ENCODE measurements at regions not wholly inside any gene's neighbourhood (a gene's known extent, or its start where the extent isn't known, plus 50 kb on each side); places are given as distances from the start of the nearest gene placed in this dataset.
"Not testable (repeated sequence)": the region's sequence is repeated elsewhere in the genome, so short reads cannot be mapped to it uniquely, and the experiment has no call there.

- DNase-seq (ENCODE audit: low read depth), result no peak
- H3K4me3 ChIP-seq (ENCODE audit: low read depth, low read length), result no peak overlapping the region
Measured at GRCh38 chr13:48874165-48874564, 101.5 kb upstream of the FNDC3A start.

- no peak for DNase-seq (ENCODE audit: low read depth)
- H3K4me3 ChIP-seq (ENCODE audit: low read depth, low read length), result no peak overlapping the region
Measured at GRCh38 chr13:48875047-48875446, 100.7 kb upstream of the FNDC3A start.

GRCh38 chr13:48876289-48876688, 99.4 kb upstream of the FNDC3A start:
- no peak for DNase-seq (ENCODE audit: low read depth)
- no peak overlapping the region for H3K4me3 ChIP-seq (ENCODE audit: low read depth, low read length)

GRCh38 chr13:48879432-48879831, 96.3 kb upstream of the FNDC3A start:
- H3K4me3 ChIP-seq (ENCODE audit: low read depth, low read length), result no peak overlapping the region
- no peak for DNase-seq (ENCODE audit: low read depth)

GRCh38 chr13:48879854-48880253, 95.9 kb upstream of the FNDC3A start:
- no peak for DNase-seq (ENCODE audit: low read depth)
- H3K4me3 ChIP-seq (ENCODE audit: low read depth, low read length), result no peak overlapping the region

- DNase-seq (ENCODE audit: low read depth), result not testable (repeated sequence)
Measured at GRCh38 chr13:48883786-48884185, 91.9 kb upstream of the FNDC3A start.

GRCh38 chr13:48885027-48885395, 90.7 kb upstream of the FNDC3A start:
- no peak overlapping the region for H3K4me3 ChIP-seq (ENCODE audit: low read depth, low read length)
- no peak for DNase-seq (ENCODE audit: low read depth)

More at GRCh38 chr13:48883786-48884185, 91.9 kb upstream of the FNDC3A start:
- not testable (repeated sequence) for H3K4me3 ChIP-seq (ENCODE audit: low read depth, low read length)

- no peak for DNase-seq (ENCODE audit: low read depth)
- no peak overlapping the region for H3K4me3 ChIP-seq (ENCODE audit: low read depth, low read length)
Measured at GRCh38 chr13:48888613-48889012, 87.1 kb upstream of the FNDC3A start.

- no peak overlapping the region for H3K4me3 ChIP-seq (ENCODE audit: low read depth, low read length)
- no peak for DNase-seq (ENCODE audit: low read depth)
Measured at GRCh38 chr13:48890391-48890790, 85.3 kb upstream of the FNDC3A start.

GRCh38 chr13:48891586-48891985, 84.1 kb upstream of the FNDC3A start:
- DNase-seq (ENCODE audit: low read depth), result peak; percentile 80
- H3K4me3 ChIP-seq (ENCODE audit: low read depth, low read length), result no peak overlapping the region

- DNase-seq (ENCODE audit: low read depth), result peak; percentile 91
- H3K4me3 ChIP-seq (ENCODE audit: low read depth, low read length), result no peak overlapping the region
Measured at GRCh38 chr13:48892053-48892687, 83.5 kb upstream of the FNDC3A start.

- no peak for DNase-seq (ENCODE audit: low read depth)
- no peak overlapping the region for H3K4me3 ChIP-seq (ENCODE audit: low read depth, low read length)
Measured at GRCh38 chr13:48892688-48893075, 83.0 kb upstream of the FNDC3A start.

- no peak overlapping the region for H3K4me3 ChIP-seq (ENCODE audit: low read depth, low read length)
- DNase-seq (ENCODE audit: low read depth), result peak; percentile 58
Measured at GRCh38 chr13:48896312-48896711, 79.4 kb upstream of the FNDC3A start.

GRCh38 chr13:48901781-48902180, 73.9 kb upstream of the FNDC3A start:
- DNase-seq (ENCODE audit: low read depth), result no peak
- H3K4me3 ChIP-seq (ENCODE audit: low read depth, low read length), result no peak overlapping the region

- no peak overlapping the region for H3K4me3 ChIP-seq (ENCODE audit: low read depth, low read length)
- peak; percentile 45 for DNase-seq (ENCODE audit: low read depth)
Measured at GRCh38 chr13:48902368-48902767, 73.3 kb upstream of the FNDC3A start.

- DNase-seq (ENCODE audit: low read depth), result no peak
- no peak overlapping the region for H3K4me3 ChIP-seq (ENCODE audit: low read depth, low read length)
Measured at GRCh38 chr13:48904668-48905290, 70.9 kb upstream of the FNDC3A start.

- no peak overlapping the region for H3K4me3 ChIP-seq (ENCODE audit: low read depth, low read length)
- no peak for DNase-seq (ENCODE audit: low read depth)
Measured at GRCh38 chr13:48906200-48906599, 69.5 kb upstream of the FNDC3A start.

GRCh38 chr13:48908381-48909055, 67.2 kb upstream of the FNDC3A start:
- H3K4me3 ChIP-seq (ENCODE audit: low read depth, low read length), result no peak overlapping the region
- DNase-seq (ENCODE audit: low read depth), result peak; percentile 41

- no peak overlapping the region for H3K4me3 ChIP-seq (ENCODE audit: low read depth, low read length)
- DNase-seq (ENCODE audit: low read depth), result no peak
Measured at GRCh38 chr13:48909056-48909389, 66.7 kb upstream of the FNDC3A start.

- no peak overlapping the region for H3K4me3 ChIP-seq (ENCODE audit: low read depth, low read length)
- DNase-seq (ENCODE audit: low read depth), result no peak
Measured at GRCh38 chr13:48910686-48911085, 65.0 kb upstream of the FNDC3A start.

- no peak for DNase-seq (ENCODE audit: low read depth)
- no peak overlapping the region for H3K4me3 ChIP-seq (ENCODE audit: low read depth, low read length)
Measured at GRCh38 chr13:48919751-48920150, 56.0 kb upstream of the FNDC3A start.

All from skeletal muscle cell (primary cell).